ENCODE measurements at regions not wholly inside any gene's neighbourhood (a gene's known extent, or its start where the extent isn't known, plus 50 kb on each side); places are given as distances from the start of the nearest gene placed in this dataset.

- TF ChIP-seq CTCF (IDR thresholded peaks at IDR 0.05) = no peak
- no peak for TF ChIP-seq EP300 (IDR thresholded peaks at IDR 0.05)
- TF ChIP-seq POLR2AphosphoS5 (IDR thresholded peaks at IDR 0.05) = no peak
Observed at GRCh38 chr17:34010534-34010933, 244.6 kb upstream of the CCL2 start.
